IPS DF 19.7 (cell line): ENCODE measurements at regions not wholly inside any gene's neighbourhood (a gene's known extent, or its start where the extent isn't known, plus 50 kb on each side); places are given as distances from the start of the nearest gene placed in this dataset.

Experiments used
- DNase-seq: peaks from one replicate; pipeline ENCODE4 v3.0.0-alpha.2; 2013; ENCODE audit warnings: low read depth, low spot score

DNA sequence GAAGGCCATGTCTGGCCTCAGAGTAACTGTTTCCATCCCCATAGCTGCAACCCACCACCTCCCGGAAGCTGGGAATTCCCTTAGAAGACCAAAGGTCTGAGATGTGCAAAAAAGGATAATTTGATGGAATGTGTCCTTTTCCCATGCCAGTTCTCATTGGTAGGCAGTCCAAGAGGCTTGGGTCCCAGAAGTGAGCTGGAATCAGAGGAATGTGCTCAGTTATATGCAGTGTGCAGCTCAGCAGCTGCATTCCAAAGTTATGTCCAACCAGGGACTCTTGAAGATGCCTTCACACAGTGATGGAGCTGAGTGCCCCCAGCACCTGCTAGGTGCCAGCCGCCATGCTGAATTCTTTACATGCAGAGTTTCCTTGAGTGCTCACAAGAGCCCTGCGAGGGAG, 583.9 kb upstream of the TBX3 start:
- DNase-seq, result no peak

DNA sequence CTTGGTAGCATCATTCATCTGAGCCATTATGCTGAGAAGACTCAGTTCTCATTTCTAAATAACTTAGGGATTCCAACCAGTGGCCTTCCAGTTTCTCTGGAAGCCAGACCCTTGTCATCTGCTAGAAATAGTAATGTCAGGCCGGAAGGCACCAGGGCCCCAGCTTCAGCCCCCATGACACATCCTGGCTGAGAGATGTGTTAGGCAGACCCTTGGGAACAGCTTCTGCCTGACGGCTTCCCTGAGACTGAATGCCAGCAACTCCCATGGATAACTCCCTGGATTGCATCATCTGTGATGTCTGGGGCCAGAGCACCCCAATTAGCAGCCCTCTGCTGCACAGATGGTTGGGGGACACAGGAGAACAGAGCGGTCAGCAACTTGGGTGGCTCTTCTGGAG, 583.5 kb upstream of the TBX3 start:
- DNase-seq, result no peak

DNA sequence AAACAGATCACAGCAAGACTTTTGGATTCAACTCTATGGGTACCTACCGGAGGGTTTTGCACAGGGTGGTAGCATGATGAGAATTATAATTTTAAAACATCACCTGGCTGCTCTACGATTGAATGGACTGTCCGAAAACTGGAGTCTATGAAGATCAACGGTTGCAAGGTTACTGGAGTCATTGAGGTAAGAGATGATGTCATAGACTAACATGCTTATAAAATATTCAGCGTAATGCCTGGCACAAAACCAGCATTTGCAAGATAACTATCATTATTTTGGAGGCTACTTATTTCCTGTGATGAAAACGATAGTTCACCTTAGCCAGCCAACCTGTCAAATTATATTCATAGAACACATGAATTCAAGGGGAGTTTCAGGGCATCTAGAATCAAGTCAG, 580.6 kb upstream of the TBX3 start:
- no peak for DNase-seq

DNA sequence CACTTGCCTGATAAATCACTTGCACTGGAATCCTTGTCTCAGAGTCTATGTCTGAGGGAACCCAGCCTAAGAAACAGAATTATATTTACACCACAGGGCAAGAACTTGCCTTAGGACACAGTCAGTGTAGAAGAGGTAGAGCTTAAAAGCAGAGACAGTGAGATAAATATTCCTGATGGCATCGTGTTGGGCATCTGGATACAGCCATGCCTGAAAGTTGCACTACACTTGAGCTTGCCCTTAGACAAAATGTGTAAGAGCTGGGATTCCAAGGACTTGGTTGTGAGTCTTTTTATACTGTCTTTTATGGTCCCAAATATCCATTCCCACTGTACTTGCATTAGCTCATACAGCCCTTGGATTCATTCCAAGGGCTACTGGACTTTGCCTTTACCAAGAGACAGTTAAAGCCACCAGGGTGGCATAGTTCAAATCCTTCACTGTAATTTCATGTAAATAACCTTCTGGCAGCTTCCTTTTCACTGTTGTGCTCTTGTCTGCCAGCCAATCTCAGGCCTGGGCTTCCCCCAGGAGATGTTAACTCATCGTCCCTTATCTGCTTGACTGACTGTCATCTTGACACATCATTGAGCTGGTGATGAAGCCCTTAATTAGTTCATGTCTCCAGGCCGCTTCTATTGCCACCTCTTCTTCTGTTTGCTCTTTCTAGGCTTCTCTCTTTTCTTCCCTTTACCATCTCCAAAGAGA, 577.9 kb upstream of the TBX3 start:
- DNase-seq, result no peak

DNA sequence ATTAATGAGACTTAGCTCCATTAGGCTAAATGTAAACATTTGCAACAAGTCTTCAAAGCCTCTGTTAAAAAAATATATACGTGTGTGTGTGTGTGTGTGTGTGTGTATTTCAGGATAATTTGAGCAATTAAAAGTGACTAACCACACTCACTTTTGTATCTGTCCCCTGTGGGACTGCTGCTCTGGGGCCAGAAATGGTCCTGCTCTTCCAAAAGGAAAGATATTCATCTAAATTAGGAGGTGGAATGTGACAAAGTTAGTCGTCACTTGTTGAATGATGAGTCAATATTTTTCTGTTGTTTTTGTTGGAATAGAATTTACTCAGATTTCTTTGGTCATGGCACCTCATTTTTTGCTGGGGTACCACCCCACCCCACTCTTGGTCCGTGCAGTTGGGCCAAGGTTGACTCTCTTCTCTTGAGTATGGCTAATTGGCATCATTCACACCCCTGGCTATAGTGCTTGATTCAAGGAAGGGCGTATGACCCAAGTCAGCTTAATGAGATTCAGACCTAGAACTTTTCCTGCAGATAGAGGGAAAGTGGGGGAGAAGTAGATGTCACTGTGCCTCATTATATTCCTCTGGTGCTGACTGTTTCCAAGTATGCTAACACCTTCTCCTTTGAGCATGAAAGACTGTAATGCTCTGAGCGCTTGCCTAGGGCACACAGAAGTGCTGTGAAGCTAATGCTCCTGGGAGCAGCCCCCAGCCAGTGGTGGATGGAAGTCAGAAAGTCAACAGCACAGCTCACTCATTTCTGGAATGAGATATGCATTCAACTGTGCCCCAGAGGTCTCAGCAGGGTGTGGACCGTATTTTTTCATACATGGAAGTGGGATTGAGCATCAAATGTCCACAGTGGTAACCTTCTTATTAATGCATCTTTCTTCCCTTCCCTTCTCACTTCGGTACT, 577.0 kb upstream of the TBX3 start:
- no peak for DNase-seq

DNA sequence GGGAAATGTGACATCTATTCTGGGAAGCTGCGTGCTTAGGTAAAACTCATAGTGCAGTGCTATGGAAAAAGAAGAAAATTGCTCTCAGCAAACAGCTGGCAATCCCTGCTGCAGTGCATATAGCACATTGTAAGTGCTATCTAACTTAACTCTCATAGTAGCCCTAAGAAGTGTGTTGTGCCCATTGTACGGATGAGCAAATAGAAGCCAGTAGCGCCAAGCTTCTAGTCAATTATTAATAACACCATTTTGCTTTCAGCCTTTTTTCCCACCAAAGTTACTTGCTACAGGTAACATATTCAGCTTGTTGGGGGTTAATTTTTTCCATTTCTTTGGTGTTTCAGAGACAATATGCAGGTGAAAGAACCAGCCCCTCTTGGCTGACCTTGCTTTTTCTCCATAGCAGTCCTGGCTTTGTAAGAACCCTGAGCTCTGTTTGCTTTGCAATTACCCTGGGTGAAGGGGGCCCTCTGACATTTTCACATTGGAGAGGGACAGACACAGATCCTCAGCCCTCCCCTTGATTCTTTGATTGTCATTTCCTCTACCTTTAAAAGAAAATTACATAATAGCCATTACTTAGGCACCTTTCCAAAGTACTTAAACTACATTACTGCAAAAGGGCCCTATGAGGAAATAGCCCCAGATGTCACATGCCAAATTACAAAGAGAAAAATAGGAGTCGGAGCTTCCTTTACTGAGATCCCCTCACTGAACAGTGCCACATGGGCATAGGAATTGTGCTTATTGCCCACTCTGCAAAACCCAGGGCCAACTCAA, 576.2 kb upstream of the TBX3 start:
- no peak for DNase-seq

DNA sequence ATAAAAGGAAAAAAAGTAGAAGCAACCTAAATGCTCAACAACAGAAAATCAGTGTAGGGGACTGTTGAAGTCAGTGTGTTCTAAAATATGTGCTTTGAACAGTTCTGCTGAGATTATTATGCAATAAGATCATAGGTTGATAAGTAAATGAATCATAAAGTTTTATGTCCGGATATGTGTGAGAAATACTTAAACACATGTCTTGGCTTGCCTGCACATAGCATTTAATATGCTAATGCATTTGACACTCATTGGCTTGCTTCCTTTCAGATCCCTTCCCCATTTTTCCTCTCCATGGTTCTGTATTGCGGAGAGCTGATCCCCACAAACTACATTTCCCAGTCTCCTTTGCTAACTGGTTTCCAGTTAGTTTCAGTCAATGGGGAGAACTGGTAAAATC, 573.8 kb upstream of the TBX3 start:
- DNase-seq, result no peak

DNA sequence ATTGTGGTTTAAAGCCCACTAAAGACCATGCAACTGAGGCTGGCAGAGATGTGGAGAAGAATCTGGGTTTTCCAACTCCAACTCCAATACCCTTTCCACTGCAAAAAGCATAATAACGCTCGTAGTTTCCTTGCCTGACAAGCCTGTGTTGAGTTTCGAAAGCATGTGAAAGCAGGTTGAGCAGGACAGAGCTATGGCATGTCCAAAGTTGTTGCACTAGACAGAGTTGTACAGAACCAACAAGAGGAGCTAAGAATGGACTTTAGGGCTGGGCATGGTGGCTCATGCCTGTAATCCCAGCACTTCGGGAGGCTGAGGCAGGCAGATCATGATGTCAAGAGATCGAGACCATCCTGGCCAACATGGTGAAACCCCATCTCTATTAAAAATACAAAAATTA, 572.0 kb upstream of the TBX3 start:
- no peak for DNase-seq

DNA sequence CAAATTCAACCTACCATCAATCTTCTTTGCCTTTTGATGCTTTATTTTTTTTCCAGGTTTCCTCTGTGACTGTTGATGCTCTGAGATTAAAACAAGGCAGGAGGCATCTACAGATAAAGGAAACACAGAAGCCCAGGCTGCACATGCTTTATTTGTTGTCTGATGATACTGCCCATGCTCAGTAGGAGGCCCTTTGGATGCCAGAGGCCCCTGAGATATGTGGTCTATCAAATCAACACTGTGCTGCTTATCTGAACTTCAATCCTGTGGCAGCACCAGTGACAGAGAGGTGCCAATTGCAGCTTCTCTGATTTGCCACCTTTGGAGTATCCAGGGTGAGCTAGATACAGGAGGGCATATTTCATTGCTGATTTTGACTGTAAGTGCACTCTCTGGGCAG, 571.3 kb upstream of the TBX3 start:
- no peak for DNase-seq

DNA sequence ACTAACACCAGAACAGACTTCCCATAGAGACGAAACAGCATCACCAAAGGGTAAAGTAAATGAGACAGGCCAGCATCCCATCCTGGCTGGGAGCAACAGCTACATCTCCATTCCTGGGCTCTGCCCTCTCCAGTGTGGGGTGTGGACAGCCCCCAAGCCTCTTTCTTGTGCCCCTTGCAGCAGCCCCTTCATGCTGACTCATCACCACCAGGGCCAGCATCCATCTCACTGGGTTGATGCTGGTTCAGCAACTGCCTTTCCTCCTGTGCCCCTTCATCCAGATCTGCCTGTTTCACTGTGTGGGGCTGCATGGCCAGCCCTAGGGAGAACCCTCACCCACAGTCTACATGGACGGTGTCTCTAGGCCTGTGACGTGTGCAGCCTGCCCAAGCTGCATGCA, 569.1 kb upstream of the TBX3 start:
- DNase-seq, result no peak

DNA sequence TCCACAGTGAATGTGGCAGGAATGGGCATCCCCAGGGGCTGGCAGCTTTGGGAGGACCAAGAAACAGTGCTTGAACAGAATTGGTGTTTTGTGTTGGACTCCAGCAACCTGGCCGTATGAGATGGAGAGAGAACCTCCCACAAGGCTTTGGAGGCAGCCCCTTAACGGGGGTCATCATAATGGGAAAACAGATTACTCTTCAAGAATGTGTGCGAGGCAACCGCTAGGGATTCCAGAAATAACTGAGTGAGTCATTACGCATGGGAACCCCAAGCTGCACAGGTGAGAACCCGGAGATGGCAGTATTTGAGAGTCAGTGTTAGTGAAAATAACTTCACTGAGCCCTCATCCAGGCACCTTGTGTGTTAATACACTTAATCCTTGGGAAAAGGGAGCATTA, 567.8 kb upstream of the TBX3 start:
- DNase-seq, result no peak

DNA sequence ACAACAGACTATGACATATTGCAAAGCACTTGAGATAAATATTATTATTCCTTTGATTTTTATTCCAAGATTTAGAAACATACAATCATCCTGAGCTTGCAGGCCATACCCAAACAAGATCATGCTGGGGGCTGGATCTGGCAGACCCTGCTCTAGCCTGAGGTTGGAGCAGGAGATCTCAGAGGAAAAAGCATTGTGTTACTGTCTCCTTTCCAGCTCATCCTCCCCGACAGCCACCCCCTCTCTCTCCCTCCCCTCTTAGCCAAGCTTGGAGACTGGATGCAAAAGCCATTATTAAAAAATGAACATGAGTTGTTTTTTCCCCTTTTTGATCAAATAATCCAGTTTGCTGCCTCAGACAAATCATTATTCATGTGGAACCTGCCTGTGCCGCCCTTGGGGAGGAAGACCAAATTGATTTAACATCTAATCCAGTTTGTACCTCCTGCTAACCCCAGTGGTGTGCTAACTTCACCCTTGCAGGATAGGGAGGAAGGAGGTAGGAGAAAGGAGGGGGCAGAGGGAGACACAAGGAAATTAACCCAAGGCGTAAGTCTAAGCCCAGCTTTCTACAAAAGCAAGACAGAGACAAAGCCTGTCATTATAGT, 565.8 kb upstream of the TBX3 start:
- DNase-seq, result no peak

DNA sequence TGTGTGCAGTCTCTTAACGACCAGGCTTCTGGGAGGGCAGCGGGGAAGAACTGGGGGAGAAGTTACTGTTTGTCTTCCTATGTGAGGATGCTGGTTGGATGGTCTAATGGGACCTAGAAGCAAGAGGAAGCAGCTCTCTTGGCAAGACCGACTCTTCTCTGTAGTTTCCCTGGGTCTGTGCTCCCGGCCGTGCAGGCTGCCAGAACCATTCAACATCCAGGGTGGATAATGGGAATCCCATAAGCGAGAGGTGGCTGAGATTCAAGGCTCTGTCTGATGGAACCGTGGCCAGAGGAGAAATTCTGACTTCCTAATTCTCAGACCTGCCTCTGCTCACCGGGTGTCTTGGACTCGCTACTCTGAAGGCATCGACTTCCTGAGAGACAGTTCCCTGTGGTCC, 561.0 kb upstream of the TBX3 start:
- no peak for DNase-seq

DNA sequence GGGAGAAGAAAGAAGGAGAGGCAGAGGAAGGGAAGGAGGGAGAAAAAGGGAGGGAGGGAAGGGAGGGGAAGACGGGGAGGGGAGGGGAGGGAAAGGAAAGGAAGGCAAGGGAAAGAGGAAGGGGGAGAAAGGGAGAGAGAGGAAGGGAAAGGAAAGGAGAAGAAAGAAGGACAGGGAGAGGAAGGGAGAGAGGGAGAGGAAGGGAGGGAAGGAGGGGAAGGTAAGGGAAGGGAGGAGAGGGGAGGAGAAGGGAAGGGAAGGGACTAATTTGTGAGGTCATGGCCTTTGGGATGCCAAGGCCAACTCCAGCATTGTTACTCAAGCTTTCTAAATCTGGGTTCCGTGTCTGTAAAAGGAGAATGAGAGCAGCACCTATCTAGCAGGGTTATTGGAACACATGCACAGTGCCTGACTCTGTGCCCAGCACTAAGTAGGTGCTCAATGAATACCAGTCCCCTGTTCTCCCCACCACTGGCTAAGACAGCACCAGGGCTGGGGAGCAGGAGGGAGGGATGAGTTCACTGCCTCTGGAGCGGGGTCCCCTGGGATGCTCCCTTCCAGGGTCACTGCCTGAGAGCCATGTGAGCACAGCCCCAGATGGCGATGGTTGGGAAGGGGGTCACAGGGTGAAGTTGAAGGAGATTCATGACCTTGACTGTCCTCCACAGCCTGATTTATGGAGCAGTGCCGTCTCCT, 560.1 kb upstream of the TBX3 start:
- no peak for DNase-seq

DNA sequence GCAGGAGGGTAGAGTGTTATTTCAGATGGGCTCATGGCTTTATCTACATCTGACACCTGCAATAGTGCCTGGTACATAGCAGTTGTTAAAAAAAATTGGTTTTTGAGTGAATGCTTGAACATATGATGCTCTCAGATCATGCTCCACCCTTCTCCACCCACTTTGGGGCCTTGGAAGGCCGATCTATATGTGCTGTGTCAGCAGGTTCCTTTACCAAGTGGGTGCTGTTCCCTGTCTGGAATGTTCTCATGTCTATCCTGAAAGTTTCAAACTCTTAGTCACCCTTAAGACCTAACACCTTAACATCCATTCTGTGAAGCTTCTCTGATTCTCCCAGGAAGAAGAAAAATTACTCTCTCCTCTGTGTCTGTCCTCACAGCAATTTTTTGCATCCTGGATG, 556.3 kb upstream of the TBX3 start:
- no peak for DNase-seq

DNA sequence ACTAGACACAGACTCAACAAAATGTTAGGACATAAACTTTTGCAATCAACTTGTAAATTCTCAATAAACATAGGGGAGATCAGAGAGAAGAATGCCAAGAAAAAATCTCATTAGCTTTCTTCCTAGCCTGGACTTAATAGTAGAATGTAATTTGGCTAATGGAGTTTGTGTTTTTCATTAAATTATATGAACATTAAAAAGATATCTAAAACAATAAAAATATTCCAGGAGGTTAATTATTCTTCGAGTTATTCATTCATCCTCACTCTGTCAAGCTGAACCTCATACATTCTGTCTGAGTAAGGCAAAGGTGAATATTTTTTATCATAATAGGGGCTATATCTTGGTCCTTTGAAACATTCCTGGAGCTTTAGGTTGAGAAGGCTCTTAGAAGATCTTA, 551.9 kb upstream of the TBX3 start:
- no peak for DNase-seq

DNA sequence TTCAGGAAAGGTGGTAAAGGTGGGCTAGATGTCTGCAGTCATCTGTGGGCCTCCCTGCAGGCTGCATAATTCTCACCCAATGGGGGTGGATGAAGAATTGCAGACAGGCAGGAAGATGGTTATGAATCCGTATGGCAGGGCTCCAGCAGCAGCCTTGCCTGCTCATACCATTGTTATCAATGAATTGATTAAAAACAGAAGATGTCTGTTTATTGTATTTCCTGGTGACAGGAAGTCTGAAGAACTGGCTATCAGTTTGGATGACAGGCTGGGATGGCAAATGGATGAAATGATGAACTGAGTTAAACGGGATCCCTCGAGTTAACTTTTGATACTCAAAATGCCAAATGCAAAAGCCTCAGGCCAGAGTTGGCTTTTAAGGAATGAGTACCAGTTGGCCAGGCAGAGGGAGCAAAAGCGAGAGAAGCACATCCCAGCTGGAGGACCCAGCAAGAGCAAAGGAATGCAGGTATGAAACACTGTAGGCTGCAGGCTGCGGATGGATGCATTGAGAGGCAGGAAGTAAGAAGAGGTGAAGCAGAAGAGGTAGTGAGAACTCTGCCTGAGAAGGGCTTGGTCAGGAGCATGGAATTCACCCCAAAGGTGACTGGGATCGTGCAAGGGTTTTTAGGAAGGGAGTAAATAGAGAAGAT, 550.0 kb upstream of the TBX3 start:
- peak; percentile 35 for DNase-seq

DNA sequence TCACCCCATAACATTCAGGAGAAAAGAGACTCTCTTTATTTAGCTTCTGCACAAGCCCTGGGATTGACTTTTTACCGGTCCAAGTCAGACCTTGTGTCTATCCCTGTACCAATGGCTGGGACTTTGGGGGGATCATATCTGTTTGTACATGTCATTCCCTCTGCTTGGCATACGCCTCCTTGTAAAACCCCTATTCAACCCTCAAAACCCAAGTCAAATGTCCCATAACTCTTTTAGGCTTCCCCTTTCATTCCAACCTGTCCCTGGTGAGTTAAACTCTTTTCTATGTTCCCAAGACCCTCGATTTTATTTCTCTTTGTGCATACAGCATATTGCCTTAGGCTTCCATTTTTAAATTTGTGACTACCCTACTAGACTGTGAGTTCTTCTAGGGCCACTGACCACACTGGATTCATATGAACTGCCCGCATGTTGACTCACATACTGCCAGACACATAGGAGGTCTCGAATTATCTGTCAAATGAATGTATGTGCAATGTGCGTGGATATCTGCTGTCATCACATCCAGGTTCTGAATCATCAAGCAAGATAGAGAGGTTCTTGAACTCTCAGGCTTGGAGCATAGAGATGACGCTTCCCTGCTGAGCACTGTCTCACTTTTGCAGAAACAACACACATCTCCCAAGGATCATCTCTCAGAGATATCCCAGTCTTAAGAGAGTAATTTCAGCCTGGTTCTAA, 548.6 kb upstream of the TBX3 start:
- no peak for DNase-seq

DNA sequence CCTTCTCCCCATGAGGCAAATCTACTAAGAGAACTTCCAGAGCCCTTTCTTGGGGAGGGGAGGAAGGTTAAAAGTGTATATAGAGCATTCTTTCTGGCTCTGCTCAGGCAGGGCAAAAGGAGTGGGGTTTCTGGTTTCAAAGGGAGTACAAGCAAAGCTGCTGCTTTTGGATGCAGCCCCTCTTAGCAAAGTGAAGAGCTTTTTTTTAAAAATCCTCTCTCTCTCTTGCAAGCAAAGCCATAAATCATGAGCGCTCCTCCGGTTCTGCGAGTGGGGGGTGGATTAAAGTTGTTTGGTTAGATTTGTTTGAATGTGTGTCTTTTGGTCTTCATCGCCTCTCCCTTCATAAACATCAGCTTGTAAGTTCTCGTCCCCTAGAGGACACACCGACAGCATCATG, 546.6 kb upstream of the TBX3 start:
- no peak for DNase-seq

DNA sequence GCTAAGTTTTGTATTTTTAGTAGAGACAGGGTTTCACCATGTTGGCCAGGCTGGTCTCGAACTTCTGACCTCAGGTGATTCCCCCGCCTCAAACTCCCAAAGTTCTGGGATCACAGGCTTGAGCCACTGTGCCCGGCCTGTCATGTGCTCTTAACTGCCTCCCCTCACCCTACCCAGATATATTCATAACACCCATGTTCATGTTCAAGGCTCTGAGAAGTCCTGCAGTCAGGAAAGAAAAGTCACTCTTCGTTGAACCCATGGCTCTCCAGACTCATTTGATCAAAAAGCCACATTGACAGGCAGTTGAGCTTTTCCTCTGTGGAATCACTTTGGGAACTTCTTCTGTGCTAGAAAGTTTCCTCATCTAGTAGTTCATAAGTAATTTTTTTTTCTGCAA, 545.5 kb upstream of the TBX3 start:
- no peak for DNase-seq
